GM23248 (cell line): ENCODE measurements at regions not wholly inside any gene's neighbourhood (a gene's known extent, or its start where the extent isn't known, plus 50 kb on each side); places are given as distances from the start of the nearest gene placed in this dataset.
"Not testable (repeated sequence)": the region's sequence is repeated elsewhere in the genome, so short reads cannot be mapped to it uniquely, and the experiment has no call there.

Source experiments
- EZH2 ChIP-seq: fragments of 200-600 bp; sonication (generic); IDR thresholded peaks from 2 replicates; pipeline ENCODE4 v1.6.1; 2018; ENCODE audit warnings: antibody characterized with exemption, mild to moderate bottlenecking; ENCODE audit not compliant: insufficient read depth, poor library complexity, severe bottlenecking
- EZH2phosphoT487 ChIP-seq: fragments of 200-600 bp; sonication (generic); IDR thresholded peaks from 2 replicates; pipeline ENCODE4 v1.6.1; 2018; ENCODE audit warnings: antibody characterized with exemption, moderate library complexity, mild to moderate bottlenecking, low read depth; ENCODE audit not compliant: insufficient read depth

- not testable (repeated sequence) for TF ChIP-seq EZH2, EZH2phosphoT487
Observed at GRCh38 chr13:18870557-18870956, 311.1 kb downstream of the TUBA3C start.
